22Rv1 (cell line): ENCODE measurements at regions not wholly inside any gene's neighbourhood (a gene's known extent, or its start where the extent isn't known, plus 50 kb on each side); places are given as distances from the start of the nearest gene placed in this dataset.

Source experiments
- H3K27ac ChIP-seq: fragments of 450-650 bp; 2 replicates; pipeline ENCODE4 v1.5.1; 2017
- CTCF ChIP-seq: fragments of 450-650 bp; IDR thresholded peaks from 2 replicates; pipeline ENCODE4 v1.5.1; 2017; ENCODE audit warnings: mild to moderate bottlenecking
- ZFX ChIP-seq: fragments of 450-650 bp; IDR thresholded peaks from 2 replicates; pipeline ENCODE4 v1.6.1; 2017; ENCODE audit warnings: antibody characterized with exemption, borderline replicate concordance

- no peak overlapping the region for H3K27ac ChIP-seq
- TF ChIP-seq ZFX (no peak), CTCF (no peak)
Observed at GRCh38 chr2:183283209-183283608, 159.0 kb downstream of the NUP35 start.

- TF ChIP-seq CTCF (no peak), ZFX (no peak)
- no peak overlapping the region for H3K27ac ChIP-seq
Observed at GRCh38 chr2:183284606-183285005, 160.4 kb downstream of the NUP35 start.

- H3K27ac ChIP-seq, result no peak overlapping the region
- TF ChIP-seq ZFX (no peak), CTCF (no peak)
Observed at GRCh38 chr2:183291436-183291835, 167.2 kb downstream of the NUP35 start.

GRCh38 chr2:183292028-183292427, 167.8 kb downstream of the NUP35 start:
- TF ChIP-seq ZFX (no peak), CTCF (no peak)

GRCh38 chr2:183339311-183339710, 215.1 kb downstream of the NUP35 start:
- H3K27ac ChIP-seq, result no peak overlapping the region
- TF ChIP-seq CTCF, result no peak
- TF ChIP-seq ZFX, result no peak

More at GRCh38 chr2:183292028-183292427, 167.8 kb downstream of the NUP35 start:
- H3K27ac ChIP-seq, result no peak overlapping the region

- TF ChIP-seq CTCF (no peak), ZFX (no peak)
- H3K27ac ChIP-seq, result no peak overlapping the region
Observed at GRCh38 chr2:183341057-183341456, 216.8 kb downstream of the NUP35 start.

- TF ChIP-seq CTCF (no peak), ZFX (no peak)
- no peak overlapping the region for H3K27ac ChIP-seq
Observed at GRCh38 chr2:183347969-183348368, 223.7 kb downstream of the NUP35 start.
